H1 (cell line): ENCODE measurements at regions not wholly inside any gene's neighbourhood (a gene's known extent, or its start where the extent isn't known, plus 50 kb on each side); places are given as distances from the start of the nearest gene placed in this dataset.

ENCODE experiments used
- CTCF ChIA-PET: fragments of 300-600 bp; sonication (Branson Sonifier 250); formaldehyde crosslinking; loops from one replicate; lab custom pipeline; 2021; ENCODE audit not compliant: partially characterized antibody; lab: Charles Lee
- POLR2A ChIA-PET: fragments of 300-600 bp; sonication (Branson Sonifier 250); formaldehyde crosslinking; loops from one replicate; lab custom pipeline; 2021; ENCODE audit warnings: inconsistent platforms; ENCODE audit not compliant: partially characterized antibody; lab: Charles Lee
- DNase-seq, 2 experiments: peaks; one replicate each; pipeline versions ENCODE4 v3.0.0 to v3.0.0-alpha.2; 2010 to 2022; ENCODE audit warnings: low spot score in 2 of 2, low read depth in 1 of 2, mixed read lengths in 1 of 2
- FAIRE-seq: peaks from 2 replicates; lab custom pipeline; 2011; peaks lifted over from hg19 to GRCh38; lab: Jason Lieb, UNC
- H2AFZ ChIP-seq: 2 replicates; pipeline ENCODE4 v1.8.1; 2012; ENCODE audit warnings: low read length, inconsistent platforms
- H2AK5ac ChIP-seq: 2 replicates; pipeline ENCODE4 v1.6.1; 2013; ENCODE audit warnings: low read depth, low read length
- H2BK120ac ChIP-seq: replicated peaks from 2 replicates; pipeline ENCODE3; 2013; ENCODE audit warnings: low read depth, low read length, inconsistent platforms
- H2BK12ac ChIP-seq: 2 replicates; pipeline ENCODE4 v1.6.1; 2013; ENCODE audit warnings: low read depth, low read length
- H2BK15ac ChIP-seq: 2 replicates; pipeline ENCODE4 v1.6.1; 2013; ENCODE audit warnings: low read length
- H2BK20ac ChIP-seq: 2 replicates; pipeline ENCODE4 v1.6.1; 2013; ENCODE audit warnings: low read length
- H2BK5ac ChIP-seq: 2 replicates; pipeline ENCODE4 v1.6.1; 2013; ENCODE audit warnings: low read depth, low read length
- H3K14ac ChIP-seq: 2 replicates; pipeline ENCODE4 v1.6.1; 2013; ENCODE audit warnings: inconsistent platforms; ENCODE audit not compliant: insufficient read length
- H3K18ac ChIP-seq: 2 replicates; pipeline ENCODE4 v1.6.1; 2013; ENCODE audit warnings: low read length; ENCODE audit errors: extremely low read depth
- H3K23ac ChIP-seq: 2 replicates; pipeline ENCODE4 v1.6.1; 2013; ENCODE audit warnings: inconsistent platforms; ENCODE audit not compliant: insufficient read length
- H3K23me2 ChIP-seq: 2 replicates; pipeline ENCODE4 v1.6.1; 2013; ENCODE audit warnings: low read depth, low read length
- H3K27ac ChIP-seq: 2 replicates; pipeline ENCODE4 v1.6.1; 2011; ENCODE audit warnings: low read depth, low read length, inconsistent platforms
- H3K27me3 ChIP-seq, 4 experiments: replicated peaks in 1 of 4; 1 replicate in 1 of 4; 2 replicates in 3 of 4; pipeline versions ENCODE4 v1.6.1 to v1.8.1; 2011 to 2013; ENCODE audit warnings: low read length in 3 of 4, mild to moderate bottlenecking in 3 of 4, inconsistent platforms in 2 of 4, mixed read lengths in 2 of 4, moderate library complexity in 1 of 4; ENCODE audit not compliant: control insufficient read depth in 3 of 4, insufficient read depth in 3 of 4; ENCODE audit errors: extremely low read depth in 1 of 4
- H3K36me3 ChIP-seq, 4 experiments: 2 replicates each; pipeline versions ENCODE4 v1.6.1 to v1.8.1; 2011 to 2013; ENCODE audit warnings: mild to moderate bottlenecking in 4 of 4, low read length in 3 of 4, moderate library complexity in 2 of 4, control low read depth in 1 of 4, inconsistent platforms in 1 of 4; ENCODE audit not compliant: insufficient read depth in 4 of 4, control insufficient read depth in 2 of 4
- H3K4ac ChIP-seq: replicated peaks from 2 replicates; pipeline ENCODE3; 2013; ENCODE audit warnings: low read length, low read depth, mixed read lengths, inconsistent platforms; ENCODE audit not compliant: insufficient read length
- H3K4me1 ChIP-seq, 4 experiments: replicated peaks in 1 of 4; 1 replicate in 1 of 4; 2 replicates in 3 of 4; pipeline versions ENCODE4 v1.6.1 to v1.8.1; 2011 to 2013; ENCODE audit warnings: low read length in 3 of 4, inconsistent platforms in 2 of 4, mixed read lengths in 1 of 4; ENCODE audit not compliant: insufficient read depth in 4 of 4, control insufficient read depth in 3 of 4
- H3K4me2 ChIP-seq, 2 experiments: 2 replicates each; pipeline versions ENCODE4 v1.6.1 to v1.8.1; 2011 to 2013; ENCODE audit warnings: low read depth in 2 of 2, low read length in 2 of 2, control low read depth in 1 of 2, inconsistent platforms in 1 of 2, mild to moderate bottlenecking in 1 of 2; ENCODE audit not compliant: insufficient read depth in 1 of 2
- H3K4me3 ChIP-seq, 4 experiments: fragments of 200-600, 300-600 bp in 1 of 4; sonication (generic), shearing (Covaris generic), sonication (Bioruptor Twin) in 1 of 4; 2 replicates each; pipeline versions ENCODE4 v1.5.1 to v1.8.1; 2011 to 2016; ENCODE audit warnings: low read length in 4 of 4, low read depth in 3 of 4, control low read depth in 2 of 4, inconsistent platforms in 2 of 4, mild to moderate bottlenecking in 2 of 4, mixed read lengths in 1 of 4, moderate library complexity in 1 of 4; ENCODE audit not compliant: insufficient read depth in 2 of 4; ENCODE audit errors: extremely low read depth in 1 of 4
- H3K56ac ChIP-seq: replicated peaks from 2 replicates; pipeline ENCODE3; 2013; ENCODE audit warnings: low read depth, mild to moderate bottlenecking, mixed read lengths, low read length, inconsistent platforms; ENCODE audit not compliant: insufficient read length
- H3K79me1 ChIP-seq: 2 replicates; pipeline ENCODE4 v1.6.1; 2013; ENCODE audit warnings: low read depth, low read length, control low read depth
- H3K79me2 ChIP-seq, 2 experiments: 2 replicates each; pipeline versions ENCODE4 v1.6.1 to v1.8.1; 2012 to 2013; ENCODE audit warnings: low read length in 2 of 2, mild to moderate bottlenecking in 2 of 2, inconsistent platforms in 1 of 2; ENCODE audit not compliant: insufficient read depth in 2 of 2, control insufficient read depth in 1 of 2
- H3K9ac ChIP-seq, 4 experiments: replicated peaks in 1 of 4; 1 replicate in 1 of 4; 2 replicates in 3 of 4; pipeline versions ENCODE4 v1.6.1 to v1.8.1; 2011 to 2013; ENCODE audit warnings: low read depth in 3 of 4, low read length in 3 of 4, control low read depth in 2 of 4, mild to moderate bottlenecking in 2 of 4, moderate library complexity in 2 of 4, inconsistent platforms in 1 of 4; ENCODE audit errors: extremely low read depth in 1 of 4
- H3K9me3 ChIP-seq, 2 experiments: 2 replicates each; pipeline versions ENCODE4 v1.6.1 to v1.8.1; 2012 to 2013; ENCODE audit warnings: mild to moderate bottlenecking in 2 of 2, moderate library complexity in 2 of 2, control low read depth in 1 of 2, inconsistent platforms in 1 of 2, low read depth in 1 of 2, low read length in 1 of 2, mixed read lengths in 1 of 2; ENCODE audit not compliant: insufficient read depth in 2 of 2
- H4K20me1 ChIP-seq, 2 experiments: replicated peaks in 1 of 2; 2 replicates each; pipeline versions ENCODE3 to v1.8.1; 2011 to 2013; ENCODE audit warnings: inconsistent platforms in 2 of 2, low read length in 2 of 2, mild to moderate bottlenecking in 1 of 2; ENCODE audit not compliant: insufficient read depth in 2 of 2, control insufficient read depth in 1 of 2
- H4K5ac ChIP-seq: 2 replicates; pipeline ENCODE4 v1.6.1; 2013; ENCODE audit warnings: low read length, low read depth, mixed read lengths, inconsistent platforms; ENCODE audit not compliant: insufficient read length
- H4K8ac ChIP-seq: 2 replicates; pipeline ENCODE4 v1.8.0; 2013; ENCODE audit warnings: mild to moderate bottlenecking, moderate library complexity, low read length, inconsistent platforms; ENCODE audit not compliant: insufficient read depth; ENCODE audit errors: extremely low read depth
- H4K91ac ChIP-seq: replicated peaks from 2 replicates; pipeline ENCODE3; 2013; ENCODE audit warnings: low read length, mixed read lengths, inconsistent platforms; ENCODE audit not compliant: insufficient read length
- FOSL1 ChIP-seq: IDR thresholded peaks from 2 replicates; pipeline ENCODE4 v1.6.1; 2011; ENCODE audit warnings: mild to moderate bottlenecking, low read depth, low read length, moderate library complexity; ENCODE audit not compliant: insufficient read depth
- WGBS, 2 experiments: shearing (Covaris generic) in 1 of 2; methylation state at CpG; one replicate each; pipeline versions ENCODE4 v1.1.6 to v1.1.7; 2013 to 2015; ENCODE audit warnings: low lambda C conversion rate in 2 of 2, mixed read lengths in 2 of 2, inconsistent platforms in 1 of 2, low coverage in 1 of 2, missing lambda C conversion rate in 1 of 2; ENCODE audit not compliant: insufficient replicate concordance in 2 of 2, insufficient coverage in 1 of 2, insufficient read length in 1 of 2; ENCODE audit errors: extremely low coverage in 1 of 2, missing lambda C conversion rate in 1 of 2; 5-methylcytosine and 5-hydroxymethylcytosine counted together
- TF ChIP-seq, protein P1 (sequence below): IDR thresholded peaks from 2 replicates; pipeline ENCODE4 v1.6.1; 2011; ENCODE audit warnings: low read length, improper control_type of control experiment

- TF ChIP-seq, protein P1, sequence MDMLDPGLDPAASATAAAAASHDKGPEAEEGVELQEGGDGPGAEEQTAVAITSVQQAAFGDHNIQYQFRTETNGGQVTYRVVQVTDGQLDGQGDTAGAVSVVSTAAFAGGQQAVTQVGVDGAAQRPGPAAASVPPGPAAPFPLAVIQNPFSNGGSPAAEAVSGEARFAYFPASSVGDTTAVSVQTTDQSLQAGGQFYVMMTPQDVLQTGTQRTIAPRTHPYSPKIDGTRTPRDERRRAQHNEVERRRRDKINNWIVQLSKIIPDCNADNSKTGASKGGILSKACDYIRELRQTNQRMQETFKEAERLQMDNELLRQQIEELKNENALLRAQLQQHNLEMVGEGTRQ = no peak
- no peak for TF ChIP-seq FOSL1
- no peak overlapping the region for H3K9ac ChIP-seq
- no peak overlapping the region for H4K8ac ChIP-seq
- no peak overlapping the region for H2AK5ac ChIP-seq
- no peak overlapping the region for H2BK20ac ChIP-seq
- H3K23ac ChIP-seq = no peak overlapping the region
- WGBS, 2 experiments = 90% methylated on average over 8 of the region's 8 CpGs; no CpG with 5 or more reads in 1 of the 2 experiments
- no peak overlapping the region for H2BK5ac ChIP-seq
- H4K5ac ChIP-seq = no peak overlapping the region
- ChIA-PET POLR2A (no interaction called here), CTCF (no interaction called here)
- no peaks in the 10 kb centered on the region for H3K79me1 ChIP-seq
- no peak overlapping the region for H2BK120ac ChIP-seq
- H3K14ac ChIP-seq = no peak overlapping the region
- no peaks in the 10 kb centered on the region for H4K20me1 ChIP-seq
- H3K18ac ChIP-seq = no peak overlapping the region
- H3K4ac ChIP-seq = no peak overlapping the region
- no peak overlapping the region for H3K27ac ChIP-seq
- H3K36me3 ChIP-seq = no peaks in the 10 kb centered on the region
- no peak for FAIRE-seq
- peak overlapping the region; percentile 31; the same call in 1 of the 2 replicates for H2BK15ac ChIP-seq
- H3K9me3 ChIP-seq = no peaks in the 10 kb centered on the region
- no peak overlapping the region for H4K91ac ChIP-seq
- no peak overlapping the region for H2BK12ac ChIP-seq
- no peaks in the 10 kb centered on the region for H3K4me1 ChIP-seq
- no peak overlapping the region for H3K56ac ChIP-seq
- H3K4me3 ChIP-seq = no peak overlapping the region
- no peaks in the 10 kb centered on the region for H3K27me3 ChIP-seq
- H3K23me2 ChIP-seq = no peaks in the 10 kb centered on the region
- H2AFZ ChIP-seq = no peak overlapping the region
- DNase-seq = no peak
- no peak overlapping the region for H3K4me2 ChIP-seq
- H3K79me2 ChIP-seq = no peaks in the 10 kb centered on the region
Observed at GRCh38 chr16:55125818-55126385, 195.2 kb downstream of the IRX5 start.
